ENCODE measurements at regions not wholly inside any gene's neighbourhood (a gene's known extent, or its start where the extent isn't known, plus 50 kb on each side); places are given as distances from the start of the nearest gene placed in this dataset.

DNA sequence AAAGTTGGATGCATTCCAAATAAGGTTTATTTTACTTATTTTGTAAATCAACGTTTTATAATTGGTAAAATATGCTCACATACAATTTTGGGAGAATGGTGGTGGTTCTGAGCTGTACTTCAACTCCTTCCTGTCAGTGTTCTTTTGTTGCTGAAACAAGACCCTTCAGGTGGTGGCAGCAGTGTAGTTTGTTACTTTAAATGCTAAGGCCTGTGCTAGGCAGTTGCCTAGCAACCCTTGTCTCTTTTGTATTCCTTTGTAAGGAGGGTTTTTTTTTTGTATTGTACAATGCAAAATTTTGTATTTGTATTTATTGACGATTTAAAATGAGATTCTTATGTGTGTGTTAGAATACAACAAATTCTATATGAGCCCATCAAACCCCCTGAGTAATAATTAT, 166.0 kb upstream of the FAM98A start:
- TF ChIP-seq, protein P1, sequence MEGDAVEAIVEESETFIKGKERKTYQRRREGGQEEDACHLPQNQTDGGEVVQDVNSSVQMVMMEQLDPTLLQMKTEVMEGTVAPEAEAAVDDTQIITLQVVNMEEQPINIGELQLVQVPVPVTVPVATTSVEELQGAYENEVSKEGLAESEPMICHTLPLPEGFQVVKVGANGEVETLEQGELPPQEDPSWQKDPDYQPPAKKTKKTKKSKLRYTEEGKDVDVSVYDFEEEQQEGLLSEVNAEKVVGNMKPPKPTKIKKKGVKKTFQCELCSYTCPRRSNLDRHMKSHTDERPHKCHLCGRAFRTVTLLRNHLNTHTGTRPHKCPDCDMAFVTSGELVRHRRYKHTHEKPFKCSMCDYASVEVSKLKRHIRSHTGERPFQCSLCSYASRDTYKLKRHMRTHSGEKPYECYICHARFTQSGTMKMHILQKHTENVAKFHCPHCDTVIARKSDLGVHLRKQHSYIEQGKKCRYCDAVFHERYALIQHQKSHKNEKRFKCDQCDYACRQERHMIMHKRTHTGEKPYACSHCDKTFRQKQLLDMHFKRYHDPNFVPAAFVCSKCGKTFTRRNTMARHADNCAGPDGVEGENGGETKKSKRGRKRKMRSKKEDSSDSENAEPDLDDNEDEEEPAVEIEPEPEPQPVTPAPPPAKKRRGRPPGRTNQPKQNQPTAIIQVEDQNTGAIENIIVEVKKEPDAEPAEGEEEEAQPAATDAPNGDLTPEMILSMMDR (IDR thresholded peaks at IDR 0.05; ENCODE audit: insufficient read depth, low read length, severe bottlenecking), result no peak
- no peaks in the 10 kb centered on the region for H3K27me3 ChIP-seq (ENCODE audit: control insufficient read depth, insufficient read depth, low read length)
- no peaks in the 10 kb centered on the region for H3K36me3 ChIP-seq (ENCODE audit: control insufficient read depth, insufficient read depth, low read length)
- FAIRE-seq (no peak), DNase-seq (ENCODE audit: low read depth) (no peak)
- H3K4me3 ChIP-seq (ENCODE audit: low read depth, low read length), result no peak overlapping the region

DNA sequence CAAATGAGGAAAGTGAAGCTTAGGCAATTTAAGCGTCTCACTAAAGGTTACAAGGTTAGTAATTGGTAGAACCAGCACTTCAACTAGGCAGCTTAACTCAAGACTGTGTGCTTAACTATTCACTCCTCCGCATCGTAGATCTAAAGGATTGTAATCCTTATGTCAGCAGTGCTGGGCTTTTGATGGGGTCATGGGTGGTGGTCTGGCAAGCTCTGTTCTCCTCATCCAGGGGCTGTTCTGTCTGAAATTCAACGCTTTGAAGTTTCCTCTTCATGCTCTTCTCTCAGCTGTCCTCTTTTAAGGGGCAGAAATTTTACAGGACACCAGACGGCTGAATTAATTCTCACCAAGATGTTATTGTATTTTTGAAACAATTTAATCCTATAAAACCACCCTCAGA, 165.5 kb upstream of the FAM98A start:
- Histone ChIP-seq H3K27me3 (ENCODE audit: control insufficient read depth, insufficient read depth, low read length) (no peaks in the 10 kb centered on the region), H3K36me3 (ENCODE audit: control insufficient read depth, insufficient read depth, low read length) (no peaks in the 10 kb centered on the region), H3K4me3 (ENCODE audit: low read depth, low read length) (no peak overlapping the region)
- TF ChIP-seq, protein P1 (IDR thresholded peaks at IDR 0.05; ENCODE audit: insufficient read depth, low read length, severe bottlenecking), result no peak
- DNase-seq (ENCODE audit: low read depth) (no peak), FAIRE-seq (no peak)

- FAIRE-seq (no peak), DNase-seq (ENCODE audit: low read depth) (peak; percentile 30)
- TF ChIP-seq, protein P1 (IDR thresholded peaks at IDR 0.05; ENCODE audit: insufficient read depth, low read length, severe bottlenecking), result no peak
- Histone ChIP-seq H3K4me3 (ENCODE audit: low read depth, low read length) (no peak overlapping the region), H3K27me3 (ENCODE audit: control insufficient read depth, insufficient read depth, low read length) (no peaks in the 10 kb centered on the region), H3K36me3 (ENCODE audit: control insufficient read depth, insufficient read depth, low read length) (no peaks in the 10 kb centered on the region)
Measured at GRCh38 chr2:33763671-33764310, 164.7 kb upstream of the FAM98A start.

DNA sequence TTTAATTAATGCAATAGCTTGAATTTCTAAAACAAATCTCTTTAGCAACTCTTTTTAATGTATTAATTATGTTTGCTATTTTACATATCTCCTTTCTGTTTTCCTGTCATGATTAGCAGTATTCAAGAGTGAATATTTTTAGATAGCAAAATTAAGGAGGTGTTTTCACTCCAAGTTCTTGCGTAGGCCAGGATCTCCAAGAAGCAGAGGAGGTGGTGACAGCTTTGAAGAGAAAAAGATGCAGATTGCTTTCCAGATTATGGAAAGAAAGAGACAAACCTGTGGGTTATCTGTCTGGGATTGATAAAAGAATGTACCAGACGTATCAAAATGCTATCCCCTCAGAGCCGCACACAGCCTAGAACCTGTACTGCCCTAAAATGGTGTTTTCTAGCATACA, 163.5 kb upstream of the FAM98A start:
- Histone ChIP-seq H3K27me3 (ENCODE audit: control insufficient read depth, insufficient read depth, low read length) (no peaks in the 10 kb centered on the region), H3K36me3 (ENCODE audit: control insufficient read depth, insufficient read depth, low read length) (no peaks in the 10 kb centered on the region), H3K4me3 (ENCODE audit: low read depth, low read length) (no peak overlapping the region)
- no peak for DNase-seq (ENCODE audit: low read depth)
- FAIRE-seq, result no peak
- TF ChIP-seq, protein P1 (IDR thresholded peaks at IDR 0.05; ENCODE audit: insufficient read depth, low read length, severe bottlenecking), result no peak

- Histone ChIP-seq H3K36me3 (ENCODE audit: control insufficient read depth, insufficient read depth, low read length) (no peaks in the 10 kb centered on the region), H3K4me3 (ENCODE audit: low read depth, low read length) (no peak overlapping the region), H3K27me3 (ENCODE audit: control insufficient read depth, insufficient read depth, low read length) (no peaks in the 10 kb centered on the region)
- FAIRE-seq (no peak), DNase-seq (ENCODE audit: low read depth) (peak; percentile 10)
- TF ChIP-seq, protein P1 (IDR thresholded peaks at IDR 0.05; ENCODE audit: insufficient read depth, low read length, severe bottlenecking), result no peak
Measured at GRCh38 chr2:33746208-33746800, 147.2 kb upstream of the FAM98A start.

DNA sequence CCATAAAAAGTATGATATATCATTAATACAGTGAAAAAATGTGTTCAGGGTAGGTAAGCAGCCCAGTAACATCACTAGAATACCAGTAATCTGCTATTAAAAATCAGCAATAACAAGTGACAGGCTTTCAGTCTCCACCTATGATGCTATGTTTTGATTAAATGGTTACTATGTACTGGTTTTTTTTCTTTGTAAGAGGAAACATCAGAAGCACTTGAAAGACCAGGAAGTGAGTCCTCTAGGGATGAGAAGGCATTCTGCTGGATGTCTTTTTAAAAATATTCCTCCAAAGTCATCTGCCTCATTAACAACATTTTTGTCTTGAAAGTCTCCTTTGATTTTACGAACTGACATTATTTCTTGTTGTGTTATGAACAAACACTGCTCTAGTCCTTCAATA, 136.0 kb upstream of the FAM98A start:
- no peaks in the 10 kb centered on the region for H3K27me3 ChIP-seq (ENCODE audit: control insufficient read depth, insufficient read depth, low read length)
- TF ChIP-seq, protein P1 (IDR thresholded peaks at IDR 0.05; ENCODE audit: insufficient read depth, low read length, severe bottlenecking), result no peak
- no peaks in the 10 kb centered on the region for H3K36me3 ChIP-seq (ENCODE audit: control insufficient read depth, insufficient read depth, low read length)
- H3K4me3 ChIP-seq (ENCODE audit: low read depth, low read length), result no peak overlapping the region
- DNase-seq (ENCODE audit: low read depth), result no peak
- FAIRE-seq, result no peak
